ENCODE measurements at regions not wholly inside any gene's neighbourhood (a gene's known extent, or its start where the extent isn't known, plus 50 kb on each side); places are given as distances from the start of the nearest gene placed in this dataset.

DNA sequence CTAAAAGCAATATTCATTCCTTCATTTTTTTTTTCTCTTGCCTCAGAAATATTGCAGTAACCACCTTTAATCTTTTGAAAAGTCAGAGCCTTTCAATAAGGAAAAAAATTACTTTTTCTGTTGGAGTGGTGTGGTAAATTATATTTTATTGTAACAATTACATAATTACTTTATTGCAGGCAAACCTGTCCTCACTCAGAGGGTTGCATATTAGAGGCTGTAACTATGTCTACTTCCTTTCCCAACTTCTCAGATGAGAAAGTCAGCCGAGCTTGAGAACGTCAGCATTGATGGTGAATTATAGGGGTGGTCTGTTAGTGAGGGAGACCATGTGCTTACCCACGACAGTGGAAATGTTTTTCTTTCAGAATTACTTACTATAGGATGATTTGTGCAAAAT is 611.8 kb downstream of the KIF4B start:
- H3K27ac ChIP-seq = no peak overlapping the region
- H3K9me3 ChIP-seq = no peaks in the 10 kb centered on the region
- WGBS, 3 donors = 23 to 29% (median 26%) methylated on average over 3 of the region's 3 CpGs
- H3K4me3 ChIP-seq = no peak overlapping the region
- ATAC-seq (no peak), DNase-seq (no peak)
- TF ChIP-seq, protein P1, sequence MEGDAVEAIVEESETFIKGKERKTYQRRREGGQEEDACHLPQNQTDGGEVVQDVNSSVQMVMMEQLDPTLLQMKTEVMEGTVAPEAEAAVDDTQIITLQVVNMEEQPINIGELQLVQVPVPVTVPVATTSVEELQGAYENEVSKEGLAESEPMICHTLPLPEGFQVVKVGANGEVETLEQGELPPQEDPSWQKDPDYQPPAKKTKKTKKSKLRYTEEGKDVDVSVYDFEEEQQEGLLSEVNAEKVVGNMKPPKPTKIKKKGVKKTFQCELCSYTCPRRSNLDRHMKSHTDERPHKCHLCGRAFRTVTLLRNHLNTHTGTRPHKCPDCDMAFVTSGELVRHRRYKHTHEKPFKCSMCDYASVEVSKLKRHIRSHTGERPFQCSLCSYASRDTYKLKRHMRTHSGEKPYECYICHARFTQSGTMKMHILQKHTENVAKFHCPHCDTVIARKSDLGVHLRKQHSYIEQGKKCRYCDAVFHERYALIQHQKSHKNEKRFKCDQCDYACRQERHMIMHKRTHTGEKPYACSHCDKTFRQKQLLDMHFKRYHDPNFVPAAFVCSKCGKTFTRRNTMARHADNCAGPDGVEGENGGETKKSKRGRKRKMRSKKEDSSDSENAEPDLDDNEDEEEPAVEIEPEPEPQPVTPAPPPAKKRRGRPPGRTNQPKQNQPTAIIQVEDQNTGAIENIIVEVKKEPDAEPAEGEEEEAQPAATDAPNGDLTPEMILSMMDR (IDR thresholded peaks at IDR 0.05) = no peak
- no peaks in the 10 kb centered on the region for H3K4me1 ChIP-seq
- H3K27me3 ChIP-seq (ENCODE audit: insufficient read depth in 3 of 3, low read length in 2 of 3) = no peaks in the 10 kb centered on the region
- no peaks in the 10 kb centered on the region for H3K36me3 ChIP-seq (ENCODE audit: insufficient read depth in 1 of 2, low read depth in 1 of 2)
- intact Hi-C loops (cut with DNase I) = loop anchor here in 1 of 2 donors (10.0 kb wide), 1 partner anchor 1199 kb away; no protein-coding TSS in a partner anchor

GRCh38 chr5:155625897-155626543 is 612.5 kb downstream of the KIF4B start:
- Histone ChIP-seq H3K9me3 (no peaks in the 10 kb centered on the region), H3K4me3 (no peak overlapping the region), H3K4me1 (no peaks in the 10 kb centered on the region), H3K36me3 (ENCODE audit: insufficient read depth in 1 of 2, low read depth in 1 of 2) (no peaks in the 10 kb centered on the region), H3K27me3 (ENCODE audit: insufficient read depth in 3 of 3, low read length in 2 of 3) (no peaks in the 10 kb centered on the region), H3K27ac (no peak overlapping the region)
- WGBS, 3 donors = 77 to 90% (median 84%) methylated on average over 3 of the region's 3 CpGs
- TF ChIP-seq, protein P1 (IDR thresholded peaks at IDR 0.05) = no peak
- ATAC-seq = no peak
- intact Hi-C loops (cut with DNase I) = loop anchor here in 1 of 2 donors (10.0 kb wide), 1 partner anchor 1199 kb away; no protein-coding TSS in a partner anchor
- DNase-seq = no peak

DNA sequence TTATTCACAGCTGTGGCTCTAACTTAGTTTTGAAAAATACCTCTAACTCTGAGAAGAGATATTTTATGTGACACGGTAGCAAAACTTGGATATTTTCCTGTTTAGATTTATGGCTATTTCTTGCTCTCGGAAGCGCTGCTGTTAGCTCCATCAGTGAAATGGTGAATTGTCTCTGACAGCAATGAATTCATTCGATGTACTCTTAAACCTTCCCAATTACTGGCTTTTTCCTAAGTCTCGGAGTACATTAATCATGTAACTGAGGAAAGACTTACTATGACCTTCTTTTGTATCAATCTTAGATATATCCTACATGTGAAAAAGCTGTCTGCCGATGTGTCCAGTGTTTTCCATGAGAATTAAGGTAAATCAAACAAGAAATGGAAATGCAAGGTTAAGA is 613.0 kb downstream of the KIF4B start:
- H3K36me3 ChIP-seq (ENCODE audit: insufficient read depth in 1 of 2, low read depth in 1 of 2) = no peaks in the 10 kb centered on the region
- H3K4me1 ChIP-seq = no peaks in the 10 kb centered on the region
- no peaks in the 10 kb centered on the region for H3K9me3 ChIP-seq
- DNase-seq (no peak), ATAC-seq (no peak)
- TF ChIP-seq, protein P1 (IDR thresholded peaks at IDR 0.05) = no peak
- H3K27me3 ChIP-seq (ENCODE audit: insufficient read depth in 3 of 3, low read length in 2 of 3) = no peaks in the 10 kb centered on the region
- no peak overlapping the region for H3K27ac ChIP-seq
- H3K4me3 ChIP-seq = no peak overlapping the region
- 62 to 67% (median 62%) methylated on average over 6 of the region's 6 CpGs for WGBS, 3 donors
- intact Hi-C loops (cut with DNase I) = loop anchor here in 1 of 2 donors (10.0 kb wide), 1 partner anchor 1198 kb away; no protein-coding TSS in a partner anchor

DNA sequence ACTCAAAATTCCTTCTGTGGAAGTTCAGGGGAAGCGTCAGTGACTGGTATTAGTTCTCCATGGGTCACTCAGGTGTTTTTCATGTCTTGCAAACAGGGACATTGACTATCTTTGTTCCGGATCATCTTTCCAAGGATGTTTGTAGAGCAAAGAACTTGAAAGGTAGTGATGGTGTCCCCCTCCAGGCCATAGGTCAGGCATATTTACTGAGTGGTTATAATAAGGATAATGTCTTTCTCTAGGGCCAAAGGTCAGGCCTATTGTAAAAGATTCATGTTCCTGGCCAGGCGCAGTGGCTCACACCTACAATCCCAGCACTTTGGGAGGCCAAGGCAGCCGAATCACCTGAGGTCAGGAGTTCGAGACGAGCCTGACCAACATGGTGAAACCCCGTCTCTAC is 614.8 kb downstream of the KIF4B start:
- Histone ChIP-seq H3K9me3 (no peaks in the 10 kb centered on the region), H3K4me3 (no peak overlapping the region), H3K36me3 (ENCODE audit: insufficient read depth in 1 of 2, low read depth in 1 of 2) (no peaks in the 10 kb centered on the region), H3K27me3 (ENCODE audit: insufficient read depth in 3 of 3, low read length in 2 of 3) (no peaks in the 10 kb centered on the region), H3K4me1 (no peaks in the 10 kb centered on the region), H3K27ac (no peak overlapping the region)
- ATAC-seq = no peak
- intact Hi-C loops (cut with DNase I) = loop anchor here in 1 of 2 donors (10.0 kb wide), 1 partner anchor 1196 kb away; no protein-coding TSS in a partner anchor
- TF ChIP-seq, protein P1 (IDR thresholded peaks at IDR 0.05) = no peak
- WGBS, 3 donors = 83 to 87% (median 86%) methylated on average over 7 of the region's 7 CpGs
- DNase-seq = no peak
